ENCODE measurements at regions not wholly inside any gene's neighbourhood (a gene's known extent, or its start where the extent isn't known, plus 50 kb on each side); places are given as distances from the start of the nearest gene placed in this dataset.

GRCh38 chr18:78793313-78794070 lies 186.1 kb upstream of the SALL3 start:
- Histone ChIP-seq H3K4me1 (ENCODE audit: insufficient read depth, low read length, poor library complexity, severe bottlenecking) (no peaks in the 10 kb centered on the region), H3K4me3 (ENCODE audit: low read depth, low read length, poor library complexity, severe bottlenecking) (no peak overlapping the region), H3K27ac (ENCODE audit: low read depth, low read length, poor library complexity, severe bottlenecking) (no peak overlapping the region), H3K36me3 (ENCODE audit: insufficient read depth, low read length, poor library complexity, severe bottlenecking) (no peaks in the 10 kb centered on the region), H3K9me3 (ENCODE audit: low read depth, low read length, poor library complexity, severe bottlenecking) (no peaks in the 10 kb centered on the region), H3K27me3 (replicated peaks; ENCODE audit: insufficient read depth, low read depth, low read length, poor library complexity) (peaks cover 5% of the 10 kb centered on the region)
- POLR2A ChIA-PET (ENCODE audit: low non-redundant PET), result no interaction called here
- DNase-seq (ENCODE audit: low spot score), result no peak
- no TSS peak for BruUV-seq (replicated peaks)
- CTCF ChIA-PET, result no interaction called here
- TF ChIP-seq CTCF (conservative IDR thresholded peaks at IDR 0.05; ENCODE audit: low read depth, low read length), result no peak
- no peak for TF ChIP-seq EZH2 (IDR thresholded peaks at IDR 0.05; ENCODE audit: borderline replicate concordance, low read depth, low read length, poor library complexity, severe bottlenecking)
- intact Hi-C loops (cut with micrococcal nuclease; ENCODE audit: unreplicated experiment), result no loop called here

GRCh38 chr18:78794071-78794430 lies 185.6 kb upstream of the SALL3 start:
- no peaks in the 10 kb centered on the region for H3K4me1 ChIP-seq (ENCODE audit: insufficient read depth, low read length, poor library complexity, severe bottlenecking)
- no peak overlapping the region for H3K4me3 ChIP-seq (ENCODE audit: low read depth, low read length, poor library complexity, severe bottlenecking)
- H3K9me3 ChIP-seq (ENCODE audit: low read depth, low read length, poor library complexity, severe bottlenecking), result no peaks in the 10 kb centered on the region
- peaks cover 5% of the 10 kb centered on the region for H3K27me3 ChIP-seq (replicated peaks; ENCODE audit: insufficient read depth, low read depth, low read length, poor library complexity)
- intact Hi-C loops (cut with micrococcal nuclease; ENCODE audit: unreplicated experiment), result no loop called here
- no peak for TF ChIP-seq EZH2 (IDR thresholded peaks at IDR 0.05; ENCODE audit: borderline replicate concordance, low read depth, low read length, poor library complexity, severe bottlenecking)
- no peak for TF ChIP-seq CTCF (conservative IDR thresholded peaks at IDR 0.05; ENCODE audit: low read depth, low read length)
- POLR2A ChIA-PET (ENCODE audit: low non-redundant PET), result no interaction called here
- H3K27ac ChIP-seq (ENCODE audit: low read depth, low read length, poor library complexity, severe bottlenecking), result no peak overlapping the region
- CTCF ChIA-PET, result no interaction called here
- no peaks in the 10 kb centered on the region for H3K36me3 ChIP-seq (ENCODE audit: insufficient read depth, low read length, poor library complexity, severe bottlenecking)
- no peak for DNase-seq (ENCODE audit: low spot score)
- BruUV-seq (replicated peaks), result no TSS peak

GRCh38 chr18:78796693-78797455 lies 182.7 kb upstream of the SALL3 start:
- TF ChIP-seq CTCF (conservative IDR thresholded peaks at IDR 0.05; ENCODE audit: low read depth, low read length) (no peak), EZH2 (IDR thresholded peaks at IDR 0.05; ENCODE audit: borderline replicate concordance, low read depth, low read length, poor library complexity, severe bottlenecking) (no peak)
- DNase-seq (ENCODE audit: low spot score), result no peak
- Histone ChIP-seq H3K27me3 (replicated peaks; ENCODE audit: insufficient read depth, low read depth, low read length, poor library complexity) (no peaks in the 10 kb centered on the region), H3K27ac (ENCODE audit: low read depth, low read length, poor library complexity, severe bottlenecking) (no peak overlapping the region), H3K4me1 (ENCODE audit: insufficient read depth, low read length, poor library complexity, severe bottlenecking) (no peaks in the 10 kb centered on the region), H3K9me3 (ENCODE audit: low read depth, low read length, poor library complexity, severe bottlenecking) (no peaks in the 10 kb centered on the region), H3K36me3 (ENCODE audit: insufficient read depth, low read length, poor library complexity, severe bottlenecking) (no peaks in the 10 kb centered on the region), H3K4me3 (ENCODE audit: low read depth, low read length, poor library complexity, severe bottlenecking) (no peak overlapping the region)
- intact Hi-C loops (cut with micrococcal nuclease; ENCODE audit: unreplicated experiment), result no loop called here
- ChIA-PET CTCF (no interaction called here), POLR2A (ENCODE audit: low non-redundant PET) (no interaction called here)
- BruUV-seq (replicated peaks), result no TSS peak
